Esophagus muscularis mucosa (tissue), 4 donors: ENCODE measurements at regions not wholly inside any gene's neighbourhood (a gene's known extent, or its start where the extent isn't known, plus 50 kb on each side); places are given as distances from the start of the nearest gene placed in this dataset.

Source experiments
- DNase-seq: peaks from one replicate; pipeline ENCODE4 v3.0.0-alpha.2; 2017; ENCODE audit errors: extremely low spot score
- H3K27ac ChIP-seq, 4 donors: fragments of 200-600 bp; sonication (generic); replicated peaks in 1 of 4; 1 replicate in 3 of 4; 2 replicates in 1 of 4; pipeline ENCODE4 v1.5.1; 2016 to 2019; ENCODE audit warnings: mild to moderate bottlenecking in 1 of 4
- H3K27me3 ChIP-seq, 4 donors: fragments of 200-600 bp; sonication (generic); one replicate each; pipeline versions ENCODE4 v1.5.1 to v1.6.0; 2016 to 2019
- H3K36me3 ChIP-seq, 4 donors: fragments of 200-600 bp; sonication (generic); one replicate each; pipeline ENCODE4 v1.5.1; 2016 to 2019
- H3K4me1 ChIP-seq, 4 donors: fragments of 200-600 bp; sonication (generic); one replicate each; pipeline ENCODE4 v1.5.1; 2016 to 2019
- H3K4me3 ChIP-seq, 4 donors: fragments of 200-600 bp; sonication (generic); 1 replicate in 2 of 4; 2 replicates in 2 of 4; pipeline ENCODE4 v1.5.1; 2016 to 2019; ENCODE audit warnings: mild to moderate bottlenecking in 4 of 4, moderate library complexity in 1 of 4
- H3K9me3 ChIP-seq, 4 donors: fragments of 200-600 bp; sonication (generic); 1 replicate in 3 of 4; 2 replicates in 1 of 4; pipeline ENCODE4 v1.5.1; 2016 to 2019
- EP300 ChIP-seq: sonication (generic); formaldehyde crosslinking; IDR thresholded peaks from one replicate; pipeline ENCODE4 v1.6.1; 2017; ENCODE audit warnings: antibody characterized with exemption
- POLR2A ChIP-seq: fragments of 450-650 bp; IDR thresholded peaks from one replicate; pipeline ENCODE4 v1.6.1; 2017; ENCODE audit warnings: antibody characterized with exemption, moderate library complexity, mild to moderate bottlenecking, low read depth
- POLR2AphosphoS5 ChIP-seq, 2 donors: sonication (generic); formaldehyde crosslinking; IDR thresholded peaks; one replicate each; pipeline ENCODE4 v1.6.1; 2017; ENCODE audit warnings: antibody characterized with exemption in 2 of 2
- WGBS: methylation state at CpG from one replicate; pipeline ENCODE4 v1.1.5; 2018; 5-methylcytosine and 5-hydroxymethylcytosine counted together
- intact Hi-C: fragments of 100-400 bp; cut with DNase I; formaldehyde crosslinking; loops from one replicate; pipeline ENCODE4 v1.15.1; 2023
- TF ChIP-seq, protein P1 (sequence below), 3 experiments: fragments of 200-600 bp in 2 of 3; fragments of 450-650 bp in 1 of 3; sonication (generic) in 2 of 3; IDR thresholded peaks; one replicate each; pipeline ENCODE4 v1.5.1; 2017 to 2019; ENCODE audit warnings: antibody characterized with exemption in 3 of 3, mild to moderate bottlenecking in 2 of 3, moderate library complexity in 1 of 3

DNA sequence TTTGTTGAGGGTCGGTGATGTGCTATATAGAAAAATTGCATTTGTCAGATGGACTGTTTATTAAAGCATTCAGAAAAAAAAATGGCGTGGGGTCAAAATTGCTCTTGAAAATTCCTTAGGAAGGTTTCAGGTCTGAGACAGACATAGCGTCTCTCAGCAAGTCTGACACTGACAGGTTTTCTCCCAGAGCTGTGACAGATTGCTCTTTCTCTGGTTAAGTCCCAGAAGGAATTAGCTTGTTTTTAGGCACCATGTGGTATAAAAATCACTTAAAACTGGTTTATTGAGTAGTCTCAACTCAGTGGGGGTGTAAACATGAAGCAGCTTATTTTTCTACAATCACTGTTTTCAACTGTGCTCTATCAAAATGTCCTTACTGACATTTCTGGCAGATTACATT lies 1379.8 kb downstream of the MAT2B start:
- intact Hi-C loops, result no loop called here
- DNase-seq, result no peak
- H3K4me3 ChIP-seq, result no peak overlapping the region
- no peaks in the 10 kb centered on the region for H3K27me3 ChIP-seq
- H3K36me3 ChIP-seq, result no peaks in the 10 kb centered on the region
- 65% methylated on average over 3 of the region's 3 CpGs for WGBS
- no peaks in the 10 kb centered on the region for H3K4me1 ChIP-seq
- H3K27ac ChIP-seq, result no peak overlapping the region
- no peaks in the 10 kb centered on the region for H3K9me3 ChIP-seq
- TF ChIP-seq POLR2AphosphoS5 (IDR thresholded peaks at IDR 0.05), result no peak
- TF ChIP-seq EP300, result no peak
- TF ChIP-seq POLR2A, result no peak
- TF ChIP-seq, protein P1, sequence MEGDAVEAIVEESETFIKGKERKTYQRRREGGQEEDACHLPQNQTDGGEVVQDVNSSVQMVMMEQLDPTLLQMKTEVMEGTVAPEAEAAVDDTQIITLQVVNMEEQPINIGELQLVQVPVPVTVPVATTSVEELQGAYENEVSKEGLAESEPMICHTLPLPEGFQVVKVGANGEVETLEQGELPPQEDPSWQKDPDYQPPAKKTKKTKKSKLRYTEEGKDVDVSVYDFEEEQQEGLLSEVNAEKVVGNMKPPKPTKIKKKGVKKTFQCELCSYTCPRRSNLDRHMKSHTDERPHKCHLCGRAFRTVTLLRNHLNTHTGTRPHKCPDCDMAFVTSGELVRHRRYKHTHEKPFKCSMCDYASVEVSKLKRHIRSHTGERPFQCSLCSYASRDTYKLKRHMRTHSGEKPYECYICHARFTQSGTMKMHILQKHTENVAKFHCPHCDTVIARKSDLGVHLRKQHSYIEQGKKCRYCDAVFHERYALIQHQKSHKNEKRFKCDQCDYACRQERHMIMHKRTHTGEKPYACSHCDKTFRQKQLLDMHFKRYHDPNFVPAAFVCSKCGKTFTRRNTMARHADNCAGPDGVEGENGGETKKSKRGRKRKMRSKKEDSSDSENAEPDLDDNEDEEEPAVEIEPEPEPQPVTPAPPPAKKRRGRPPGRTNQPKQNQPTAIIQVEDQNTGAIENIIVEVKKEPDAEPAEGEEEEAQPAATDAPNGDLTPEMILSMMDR (IDR thresholded peaks at IDR 0.05), result no peak

DNA sequence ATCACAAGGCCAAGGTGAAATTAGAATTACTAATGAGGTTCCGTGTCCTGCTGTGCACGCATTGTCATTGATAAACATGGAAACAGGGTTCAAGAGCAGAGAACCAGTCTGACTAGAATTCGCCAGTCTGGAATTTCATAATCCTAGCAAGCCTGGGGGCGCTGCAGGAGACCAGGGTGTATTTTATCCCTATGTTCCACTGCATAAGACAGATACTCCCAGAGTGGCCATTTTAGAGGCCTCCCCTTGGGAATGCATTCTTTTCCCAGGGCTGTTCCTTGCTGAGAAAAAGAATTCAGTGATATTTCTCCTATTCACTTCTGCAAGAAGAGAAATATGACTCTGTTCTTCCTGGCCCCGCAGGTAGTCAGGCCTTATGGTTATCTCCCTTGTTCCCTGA lies 1387.7 kb downstream of the MAT2B start:
- WGBS, result 75% methylated on average over 5 of the region's 5 CpGs
- Histone ChIP-seq H3K36me3 (no peaks in the 10 kb centered on the region), H3K27ac (no peak overlapping the region), H3K9me3 (peaks cover 0 to 7% (median 2%) of the 10 kb centered on the region in 4 donors), H3K4me1 (no peaks in the 10 kb centered on the region), H3K27me3 (no peaks in the 10 kb centered on the region), H3K4me3 (no peak overlapping the region)
- intact Hi-C loops, result no loop called here
- TF ChIP-seq, protein P1 (IDR thresholded peaks at IDR 0.05), result no peak
- no peak for TF ChIP-seq POLR2AphosphoS5 (IDR thresholded peaks at IDR 0.05)
- TF ChIP-seq EP300, result no peak
- TF ChIP-seq POLR2A, result no peak
- DNase-seq, result no peak

DNA sequence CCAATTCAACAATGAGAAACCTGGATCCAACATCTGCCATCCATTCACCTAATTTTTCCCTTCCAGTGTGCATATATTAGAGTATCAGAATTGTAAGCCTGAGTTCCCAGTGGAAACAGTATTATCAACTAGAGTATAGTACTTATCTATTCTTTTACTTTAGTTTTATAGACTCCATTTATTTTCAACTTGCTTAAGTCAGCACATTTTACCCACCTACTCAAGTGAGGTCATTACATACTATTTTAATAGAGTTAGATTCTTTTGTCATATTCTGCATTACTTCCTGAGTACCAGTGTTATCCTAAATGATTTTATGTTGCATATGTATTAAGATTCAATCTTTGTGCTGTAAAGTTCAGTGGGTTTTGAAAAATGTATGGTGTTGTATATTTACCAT lies 1393.3 kb downstream of the MAT2B start:
- Histone ChIP-seq H3K4me3 (no peak overlapping the region), H3K9me3 (no peaks in the 10 kb centered on the region), H3K4me1 (no peaks in the 10 kb centered on the region), H3K36me3 (no peaks in the 10 kb centered on the region), H3K27me3 (no peaks in the 10 kb centered on the region), H3K27ac (no peak overlapping the region)
- TF ChIP-seq POLR2A, result no peak
- no peak for TF ChIP-seq EP300
- DNase-seq, result no peak
- intact Hi-C loops, result no loop called here

DNA sequence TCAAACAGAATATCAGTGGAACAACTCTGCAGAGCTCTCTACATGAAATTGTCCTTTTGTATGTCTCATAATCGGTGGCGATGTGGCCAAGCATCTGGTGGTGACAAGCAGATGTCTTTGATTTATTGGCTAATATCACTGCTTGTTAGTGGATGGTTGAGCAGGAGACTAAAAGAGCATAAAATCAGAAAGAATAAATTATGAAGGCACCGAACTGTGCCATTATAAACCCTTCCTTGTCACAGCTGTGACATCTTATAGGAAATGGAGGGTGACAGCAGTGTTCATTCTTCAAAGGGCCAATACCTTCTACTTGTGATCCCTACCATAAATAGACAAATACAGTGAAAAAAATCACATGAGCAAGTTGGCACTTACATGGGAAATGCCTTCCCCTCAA lies 1404.3 kb downstream of the MAT2B start:
- TF ChIP-seq POLR2AphosphoS5 (IDR thresholded peaks at IDR 0.05) (no peak), POLR2A (no peak), EP300 (no peak)
- TF ChIP-seq, protein P1 (IDR thresholded peaks at IDR 0.05), result no peak
- no peak overlapping the region for H3K27ac ChIP-seq
- no peak overlapping the region for H3K4me3 ChIP-seq
- DNase-seq, result no peak
- H3K36me3 ChIP-seq, result no peaks in the 10 kb centered on the region
- intact Hi-C loops, result no loop called here
- no peaks in the 10 kb centered on the region for H3K9me3 ChIP-seq
- H3K4me1 ChIP-seq, result no peaks in the 10 kb centered on the region
- no peaks in the 10 kb centered on the region for H3K27me3 ChIP-seq
- WGBS, result 83% methylated on average over 3 of the region's 3 CpGs

DNA sequence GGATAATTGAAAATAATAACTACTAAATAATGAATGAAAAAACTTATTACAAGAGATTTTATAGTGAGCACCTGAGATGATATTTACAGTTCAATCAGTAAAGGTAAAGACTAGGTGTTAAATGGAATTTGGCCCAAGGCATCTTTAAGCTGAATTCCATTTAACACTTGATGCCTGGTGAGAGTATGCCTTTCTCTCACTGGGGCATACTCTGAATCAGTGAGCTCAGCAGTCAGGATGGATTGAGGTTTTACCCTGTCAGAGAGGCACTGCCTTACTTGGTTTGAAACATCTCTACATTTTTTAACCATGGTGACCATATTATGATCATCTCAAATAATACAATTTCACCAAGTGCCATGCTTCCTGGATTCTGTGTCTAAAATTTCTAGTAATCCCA lies 1416.3 kb downstream of the MAT2B start:
- Histone ChIP-seq H3K27ac (no peak overlapping the region), H3K4me1 (no peaks in the 10 kb centered on the region), H3K4me3 (no peak overlapping the region), H3K27me3 (no peaks in the 10 kb centered on the region), H3K36me3 (no peaks in the 10 kb centered on the region), H3K9me3 (peaks cover 0 to 37% (median 28%) of the 10 kb centered on the region in 4 donors)
- intact Hi-C loops, result no loop called here
- TF ChIP-seq, protein P1 (IDR thresholded peaks at IDR 0.05), result no peak
- TF ChIP-seq POLR2A (no peak), EP300 (no peak), POLR2AphosphoS5 (IDR thresholded peaks at IDR 0.05) (no peak)
- DNase-seq, result no peak
